Epithelial cell of proximal tubule (primary cell): ENCODE measurements at regions not wholly inside any gene's neighbourhood (a gene's known extent, or its start where the extent isn't known, plus 50 kb on each side); places are given as distances from the start of the nearest gene placed in this dataset.

Experiments used
- DNase-seq: peaks from one replicate; pipeline ENCODE4 v3.0.0-alpha.2; 2011; ENCODE audit warnings: low read depth
- H3K4me3 ChIP-seq: 2 replicates; pipeline ENCODE4 v1.5.1; 2011; ENCODE audit warnings: low read depth, mild to moderate bottlenecking, low read length
- TF ChIP-seq, protein P1 (sequence below): conservative IDR thresholded peaks from 2 replicates; pipeline ENCODE4 v1.5.1; 2012; ENCODE audit warnings: low read depth, mild to moderate bottlenecking, low read length

DNA sequence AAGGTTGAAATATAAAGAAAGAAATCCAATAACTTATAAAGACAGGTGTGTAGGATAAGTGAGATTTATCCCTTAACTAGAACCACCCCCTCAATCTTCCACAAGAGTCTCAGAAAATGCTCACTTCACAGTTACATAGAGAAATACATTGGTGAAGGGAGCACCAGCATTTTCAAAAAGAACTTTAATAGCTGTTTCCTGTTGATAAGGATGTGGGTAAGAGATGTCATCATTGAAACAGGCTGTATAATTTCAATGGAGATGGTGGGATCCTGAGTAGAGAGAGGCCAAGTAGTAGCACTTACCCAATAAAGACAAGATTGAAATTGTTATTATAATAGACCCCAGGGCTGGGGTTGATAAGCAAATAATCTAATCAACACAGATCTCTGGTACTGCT lies 162.2 kb upstream of the TACR1 start:
- TF ChIP-seq, protein P1, sequence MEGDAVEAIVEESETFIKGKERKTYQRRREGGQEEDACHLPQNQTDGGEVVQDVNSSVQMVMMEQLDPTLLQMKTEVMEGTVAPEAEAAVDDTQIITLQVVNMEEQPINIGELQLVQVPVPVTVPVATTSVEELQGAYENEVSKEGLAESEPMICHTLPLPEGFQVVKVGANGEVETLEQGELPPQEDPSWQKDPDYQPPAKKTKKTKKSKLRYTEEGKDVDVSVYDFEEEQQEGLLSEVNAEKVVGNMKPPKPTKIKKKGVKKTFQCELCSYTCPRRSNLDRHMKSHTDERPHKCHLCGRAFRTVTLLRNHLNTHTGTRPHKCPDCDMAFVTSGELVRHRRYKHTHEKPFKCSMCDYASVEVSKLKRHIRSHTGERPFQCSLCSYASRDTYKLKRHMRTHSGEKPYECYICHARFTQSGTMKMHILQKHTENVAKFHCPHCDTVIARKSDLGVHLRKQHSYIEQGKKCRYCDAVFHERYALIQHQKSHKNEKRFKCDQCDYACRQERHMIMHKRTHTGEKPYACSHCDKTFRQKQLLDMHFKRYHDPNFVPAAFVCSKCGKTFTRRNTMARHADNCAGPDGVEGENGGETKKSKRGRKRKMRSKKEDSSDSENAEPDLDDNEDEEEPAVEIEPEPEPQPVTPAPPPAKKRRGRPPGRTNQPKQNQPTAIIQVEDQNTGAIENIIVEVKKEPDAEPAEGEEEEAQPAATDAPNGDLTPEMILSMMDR, result no peak
- H3K4me3 ChIP-seq, result no peak overlapping the region

DNA sequence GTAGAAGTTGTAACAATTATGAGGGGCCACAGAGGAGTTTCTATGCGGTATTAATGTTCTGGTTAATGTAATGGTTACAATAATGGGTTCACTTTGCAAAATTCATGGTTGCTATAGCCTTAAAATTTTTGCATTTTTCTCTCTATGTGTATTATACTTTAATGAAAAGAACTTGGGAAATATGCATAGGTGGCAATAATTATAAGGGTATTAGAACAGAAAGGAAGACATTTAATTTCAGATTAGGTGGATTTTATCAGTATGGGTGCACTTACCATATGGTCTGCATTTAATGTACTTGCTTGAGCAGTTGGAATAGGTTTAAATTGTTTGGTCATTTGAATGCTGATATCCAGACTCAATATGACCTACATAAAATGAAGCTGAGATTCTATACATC lies 161.6 kb upstream of the TACR1 start:
- H3K4me3 ChIP-seq, result no peak overlapping the region
- DNase-seq, result no peak
- TF ChIP-seq, protein P1, result no peak

More for the DNA sequence above, 162.2 kb upstream of the TACR1 start:
- no peak for DNase-seq

DNA sequence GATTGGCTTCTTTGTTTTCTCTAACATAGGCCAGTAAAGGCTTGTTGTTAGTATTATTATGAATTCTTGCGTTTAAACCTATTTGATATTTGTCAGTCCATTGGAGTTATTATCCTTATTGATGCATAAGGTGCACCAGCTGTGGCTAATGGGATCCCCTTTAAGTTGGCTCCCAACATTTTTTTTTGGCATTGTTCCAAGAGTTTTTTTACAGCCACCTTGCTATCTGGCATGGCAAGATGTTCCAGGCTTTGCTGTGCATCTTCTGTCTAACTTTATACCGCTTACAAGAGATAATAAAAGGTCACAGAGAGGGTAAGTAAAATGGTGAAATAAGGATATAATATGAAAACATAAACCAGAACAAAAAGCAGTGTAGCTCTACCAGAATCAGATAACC lies 157.5 kb upstream of the TACR1 start:
- TF ChIP-seq, protein P1, result no peak
- DNase-seq, result no peak
- H3K4me3 ChIP-seq, result no peak overlapping the region

DNA sequence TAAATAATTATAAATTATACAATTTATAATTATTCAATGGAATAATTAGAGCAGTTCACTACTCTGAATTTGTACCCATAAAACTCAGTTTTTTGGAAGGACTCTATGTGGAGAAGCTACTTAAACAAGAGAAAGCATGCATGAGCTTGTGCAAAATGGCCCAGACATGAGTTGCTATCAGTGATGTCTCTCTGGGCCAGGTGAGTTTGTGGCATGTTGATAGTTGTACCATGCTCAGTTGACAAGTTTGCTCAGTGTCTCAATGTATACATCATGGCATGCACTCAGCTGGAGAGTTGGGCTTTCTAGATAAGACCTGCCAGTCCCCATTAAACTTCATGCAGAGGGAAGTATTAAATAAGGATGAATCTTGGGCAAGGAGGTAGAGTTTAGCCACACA lies 153.8 kb upstream of the TACR1 start:
- no peak overlapping the region for H3K4me3 ChIP-seq
- TF ChIP-seq, protein P1, result no peak
- no peak for DNase-seq

DNA sequence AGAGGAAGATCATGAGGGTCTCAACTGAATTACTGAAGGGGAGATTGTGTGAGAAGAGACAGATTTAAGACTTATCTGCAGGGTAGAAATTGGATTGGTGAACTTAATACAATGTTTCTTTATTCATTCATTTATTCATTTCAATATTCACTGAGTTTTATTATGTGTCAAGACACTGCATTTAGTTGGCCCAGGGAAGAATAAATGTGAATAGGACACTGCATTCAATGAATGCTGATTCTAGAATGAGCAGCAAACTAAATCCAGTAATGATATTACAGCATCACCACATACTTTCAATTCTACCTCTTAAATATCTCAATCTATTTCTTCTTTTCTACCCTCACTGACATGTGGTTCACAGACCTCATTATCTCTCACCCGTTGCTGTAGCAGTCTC lies 149.0 kb upstream of the TACR1 start:
- DNase-seq, result no peak
- TF ChIP-seq, protein P1, result no peak
- no peak overlapping the region for H3K4me3 ChIP-seq

DNA sequence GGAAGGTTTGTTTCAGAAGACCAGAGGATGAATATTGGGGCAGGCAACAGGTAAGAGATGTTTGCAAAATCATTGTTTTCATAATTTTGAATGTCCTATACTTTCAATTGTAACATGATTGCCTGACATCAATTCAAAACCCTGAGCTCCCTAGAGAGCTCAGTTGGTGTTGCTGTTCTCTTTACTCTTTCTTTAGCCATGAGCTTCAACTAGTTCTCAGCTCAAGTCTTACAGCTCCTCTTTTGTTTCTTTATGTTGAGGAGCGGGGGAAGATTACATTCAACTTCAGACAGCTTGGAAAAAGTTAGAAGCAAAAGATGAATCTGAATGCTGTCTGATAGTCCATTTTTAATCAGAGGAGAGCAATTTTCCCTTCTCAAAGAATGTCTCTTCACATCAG lies 144.8 kb upstream of the TACR1 start:
- no peak overlapping the region for H3K4me3 ChIP-seq
- DNase-seq, result no peak
- TF ChIP-seq, protein P1, result no peak

DNA sequence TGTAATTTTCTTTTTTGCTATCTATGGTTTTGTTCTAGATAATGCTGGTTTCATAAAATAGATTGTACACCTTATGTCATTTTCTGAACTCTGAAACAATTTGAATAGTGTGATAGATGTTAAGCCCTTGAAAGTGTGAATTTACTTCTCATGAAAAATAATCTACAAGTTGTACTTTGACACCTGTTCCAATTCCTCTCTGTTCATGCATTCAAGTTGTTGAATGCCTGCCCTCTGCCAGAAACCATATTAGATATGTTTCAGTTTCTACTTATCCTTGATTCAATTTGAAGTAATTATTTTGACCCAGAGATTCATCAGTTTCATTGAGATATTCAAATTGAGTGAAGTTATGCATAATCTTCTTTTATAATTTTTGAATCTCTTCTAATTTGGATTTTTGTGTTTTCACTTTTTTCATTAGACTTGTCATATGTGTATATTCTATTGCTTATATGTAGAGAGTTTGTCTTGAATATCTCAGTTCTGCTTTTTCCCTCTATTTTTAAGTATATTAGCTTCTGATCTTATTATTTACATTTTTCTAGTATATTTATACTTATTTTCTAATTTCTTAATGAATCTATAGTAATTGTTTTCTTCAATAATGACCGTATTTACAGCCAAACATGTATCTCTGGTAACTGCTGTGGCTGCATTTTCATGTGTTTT lies 143.3 kb upstream of the TACR1 start:
- H3K4me3 ChIP-seq, result no peak overlapping the region
- TF ChIP-seq, protein P1, result no peak
- no peak for DNase-seq
